ENCODE measurements at regions not wholly inside any gene's neighbourhood (a gene's known extent, or its start where the extent isn't known, plus 50 kb on each side); places are given as distances from the start of the nearest gene placed in this dataset.

DNA sequence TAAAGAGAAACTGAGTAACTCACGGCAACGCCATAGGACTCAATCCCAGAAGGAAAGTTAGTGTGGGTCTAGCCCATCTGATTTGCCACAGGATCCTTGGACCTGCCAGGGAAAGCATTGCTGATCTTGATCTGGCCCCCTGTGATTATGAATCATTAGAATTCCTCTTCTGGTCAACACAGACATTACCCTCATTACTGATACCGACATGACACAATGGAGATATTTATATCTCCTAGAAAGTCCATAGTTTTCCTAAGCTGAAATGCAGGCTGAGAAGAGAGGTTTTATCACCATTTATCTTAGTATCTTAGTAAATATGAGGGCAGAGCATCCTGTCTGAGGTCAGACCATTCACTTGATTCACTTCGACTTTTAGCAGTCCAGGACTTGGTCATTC, 75.5 kb upstream of the CCDC68 start:
- Histone ChIP-seq H3K4me1 (ENCODE audit: insufficient read depth, low read length) (peaks cover 3% of the 10 kb centered on the region; the same call in 1 of the 2 replicates), H3K27me3 (ENCODE audit: low read length) (no peaks in the 10 kb centered on the region), H3K79me2 (ENCODE audit: low read length) (no peaks in the 10 kb centered on the region), H3K9me2 (replicated peaks; ENCODE audit: low read length) (no peaks in the 10 kb centered on the region), H3K36me3 (ENCODE audit: low read depth, low read length) (no peaks in the 10 kb centered on the region), H3K9ac (ENCODE audit: low read length) (no peak overlapping the region), H2AFZ (ENCODE audit: low read length) (no peak overlapping the region), H3K4me3 (ENCODE audit: low read length) (no peak overlapping the region), H3F3A (ENCODE audit: low read length, unreplicated experiment) (no peaks in the 10 kb centered on the region), H3K9me3 (ENCODE audit: low read length) (no peaks in the 10 kb centered on the region), H3K4me2 (ENCODE audit: low read length) (no peak overlapping the region), H3K27ac (ENCODE audit: low read length) (no peak overlapping the region), H4K20me1 (ENCODE audit: low read length) (no peaks in the 10 kb centered on the region)
- intact Hi-C loops (cut with micrococcal nuclease) = no loop called here
- CTCF ChIA-PET = no interaction called here
- DNase-seq (no peak), ATAC-seq (no peak)
- TF ChIP-seq, protein P1, sequence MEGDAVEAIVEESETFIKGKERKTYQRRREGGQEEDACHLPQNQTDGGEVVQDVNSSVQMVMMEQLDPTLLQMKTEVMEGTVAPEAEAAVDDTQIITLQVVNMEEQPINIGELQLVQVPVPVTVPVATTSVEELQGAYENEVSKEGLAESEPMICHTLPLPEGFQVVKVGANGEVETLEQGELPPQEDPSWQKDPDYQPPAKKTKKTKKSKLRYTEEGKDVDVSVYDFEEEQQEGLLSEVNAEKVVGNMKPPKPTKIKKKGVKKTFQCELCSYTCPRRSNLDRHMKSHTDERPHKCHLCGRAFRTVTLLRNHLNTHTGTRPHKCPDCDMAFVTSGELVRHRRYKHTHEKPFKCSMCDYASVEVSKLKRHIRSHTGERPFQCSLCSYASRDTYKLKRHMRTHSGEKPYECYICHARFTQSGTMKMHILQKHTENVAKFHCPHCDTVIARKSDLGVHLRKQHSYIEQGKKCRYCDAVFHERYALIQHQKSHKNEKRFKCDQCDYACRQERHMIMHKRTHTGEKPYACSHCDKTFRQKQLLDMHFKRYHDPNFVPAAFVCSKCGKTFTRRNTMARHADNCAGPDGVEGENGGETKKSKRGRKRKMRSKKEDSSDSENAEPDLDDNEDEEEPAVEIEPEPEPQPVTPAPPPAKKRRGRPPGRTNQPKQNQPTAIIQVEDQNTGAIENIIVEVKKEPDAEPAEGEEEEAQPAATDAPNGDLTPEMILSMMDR (conservative IDR thresholded peaks at IDR 0.05; ENCODE audit: low read depth, low read length) = no peak
- TF ChIP-seq EZH2 (IDR thresholded peaks at IDR 0.05; ENCODE audit: low read length, unreplicated experiment) = no peak
- no TSS peak for BruUV-seq (replicated peaks)
- POLR2A ChIA-PET (ENCODE audit: unreplicated experiment) = no interaction called here

DNA sequence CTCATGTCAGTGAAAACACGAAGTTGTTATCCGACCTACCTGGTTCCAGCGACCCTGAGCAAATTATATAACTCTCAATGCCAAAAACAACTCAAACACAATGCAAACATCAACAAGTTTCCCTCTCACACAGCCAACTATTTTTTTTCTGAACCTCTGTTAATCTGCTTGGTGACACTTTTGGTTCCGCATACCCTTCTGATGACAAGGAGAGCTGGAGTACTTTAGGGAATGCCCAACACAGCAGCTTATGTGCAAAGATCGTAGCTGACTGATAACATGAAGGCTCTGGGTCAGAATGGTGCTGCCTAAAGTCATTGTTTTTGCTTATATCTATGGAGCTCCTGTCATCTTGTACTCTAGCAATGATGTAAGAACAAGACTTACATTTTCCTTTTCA, 72.7 kb upstream of the CCDC68 start:
- no peaks in the 10 kb centered on the region for H3K9me2 ChIP-seq (replicated peaks; ENCODE audit: low read length)
- CTCF ChIA-PET = no interaction called here
- POLR2A ChIA-PET (ENCODE audit: unreplicated experiment) = no interaction called here
- BruUV-seq (replicated peaks) = no TSS peak
- TF ChIP-seq EZH2 (IDR thresholded peaks at IDR 0.05; ENCODE audit: low read length, unreplicated experiment) = no peak
- no peak for TF ChIP-seq EZH2phosphoT487 (IDR thresholded peaks at IDR 0.05; ENCODE audit: borderline replicate concordance, low read length)
- TF ChIP-seq, protein P1 (conservative IDR thresholded peaks at IDR 0.05; ENCODE audit: low read depth, low read length) = no peak
- H3K4me1 ChIP-seq (ENCODE audit: insufficient read depth, low read length) = no peaks in the 10 kb centered on the region
- H3K9ac ChIP-seq (ENCODE audit: low read length) = no peak overlapping the region
- H3K27me3 ChIP-seq (ENCODE audit: low read length) = no peaks in the 10 kb centered on the region
- ATAC-seq (no peak), DNase-seq (no peak)
- intact Hi-C loops (cut with micrococcal nuclease) = no loop called here
- H3F3A ChIP-seq (ENCODE audit: low read length, unreplicated experiment) = no peaks in the 10 kb centered on the region
- H3K4me2 ChIP-seq (ENCODE audit: low read length) = no peak overlapping the region
- H3K4me3 ChIP-seq (ENCODE audit: low read length) = no peak overlapping the region
- H3K79me2 ChIP-seq (ENCODE audit: low read length) = no peaks in the 10 kb centered on the region
- H3K27ac ChIP-seq (ENCODE audit: low read length) = no peak overlapping the region
- no peak overlapping the region for H2AFZ ChIP-seq (ENCODE audit: low read length)
- H4K20me1 ChIP-seq (ENCODE audit: low read length) = no peaks in the 10 kb centered on the region
- H3K9me3 ChIP-seq (ENCODE audit: low read length) = no peaks in the 10 kb centered on the region
- H3K36me3 ChIP-seq (ENCODE audit: low read depth, low read length) = no peaks in the 10 kb centered on the region

DNA sequence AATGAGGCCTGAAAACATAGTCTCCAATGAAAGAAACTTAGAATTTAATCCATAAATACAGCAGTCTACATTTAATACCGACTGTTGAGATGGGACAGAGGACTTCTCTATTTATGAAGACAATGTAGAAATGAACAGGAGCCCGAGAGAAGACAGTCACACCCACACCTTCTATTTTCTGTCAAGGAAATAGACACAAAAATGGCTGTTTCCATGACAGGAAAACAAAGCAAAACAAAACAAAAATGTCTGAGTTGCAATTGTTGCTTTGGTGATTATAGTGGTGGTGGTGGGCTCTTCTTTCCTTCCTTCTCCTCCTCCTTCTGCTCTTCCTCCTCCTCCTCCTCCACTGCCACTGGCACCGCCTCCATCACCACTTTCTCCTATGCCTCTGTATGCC, 72.3 kb upstream of the CCDC68 start:
- H4K20me1 ChIP-seq (ENCODE audit: low read length) = no peaks in the 10 kb centered on the region
- H3K27me3 ChIP-seq (ENCODE audit: low read length) = no peaks in the 10 kb centered on the region
- H3K4me3 ChIP-seq (ENCODE audit: low read length) = no peak overlapping the region
- no peak overlapping the region for H3K9ac ChIP-seq (ENCODE audit: low read length)
- no TSS peak for BruUV-seq (replicated peaks)
- no peaks in the 10 kb centered on the region for H3K9me3 ChIP-seq (ENCODE audit: low read length)
- H3K36me3 ChIP-seq (ENCODE audit: low read depth, low read length) = no peaks in the 10 kb centered on the region
- TF ChIP-seq EZH2 (IDR thresholded peaks at IDR 0.05; ENCODE audit: low read length, unreplicated experiment) = no peak
- H3K27ac ChIP-seq (ENCODE audit: low read length) = no peak overlapping the region
- no peak overlapping the region for H3K4me2 ChIP-seq (ENCODE audit: low read length)
- CTCF ChIA-PET = no interaction called here
- POLR2A ChIA-PET (ENCODE audit: unreplicated experiment) = no interaction called here
- ATAC-seq = no peak
- H3K9me2 ChIP-seq (replicated peaks; ENCODE audit: low read length) = no peaks in the 10 kb centered on the region
- H3K4me1 ChIP-seq (ENCODE audit: insufficient read depth, low read length) = no peaks in the 10 kb centered on the region
- H2AFZ ChIP-seq (ENCODE audit: low read length) = no peak overlapping the region
- no peaks in the 10 kb centered on the region for H3F3A ChIP-seq (ENCODE audit: low read length, unreplicated experiment)
- DNase-seq = no peak
- intact Hi-C loops (cut with micrococcal nuclease) = no loop called here
- no peaks in the 10 kb centered on the region for H3K79me2 ChIP-seq (ENCODE audit: low read length)
